NCI-H2227 (cell line): ENCODE measurements at regions not wholly inside any gene's neighbourhood (a gene's known extent, or its start where the extent isn't known, plus 50 kb on each side); places are given as distances from the start of the nearest gene placed in this dataset.

Source experiments
- DNase-seq: peaks from one replicate; lab custom pipeline; 2025; ENCODE audit not compliant: unreplicated experiment; lab: John Stamatoyannopoulos, UW

DNA sequence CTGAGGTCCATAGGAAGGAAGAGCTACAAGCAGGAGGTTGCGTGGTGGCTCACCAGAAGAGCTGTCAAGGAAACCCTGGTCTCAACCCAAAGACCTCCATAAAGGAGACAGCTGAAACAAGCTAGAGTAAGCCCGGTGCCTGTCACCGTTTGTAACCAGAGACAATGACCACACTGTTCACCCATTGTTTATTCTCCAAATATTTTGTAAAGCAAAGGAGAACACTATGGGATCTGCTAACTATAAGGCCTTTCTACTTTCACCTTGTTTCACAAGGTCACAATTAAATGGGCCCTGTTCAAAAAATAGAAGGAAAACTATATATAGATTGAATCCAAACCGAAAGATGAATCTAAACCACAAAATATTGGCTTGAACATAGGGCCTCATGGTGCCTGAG is 128.9 kb upstream of the TPRG1 start:
- DNase-seq = no peak

DNA sequence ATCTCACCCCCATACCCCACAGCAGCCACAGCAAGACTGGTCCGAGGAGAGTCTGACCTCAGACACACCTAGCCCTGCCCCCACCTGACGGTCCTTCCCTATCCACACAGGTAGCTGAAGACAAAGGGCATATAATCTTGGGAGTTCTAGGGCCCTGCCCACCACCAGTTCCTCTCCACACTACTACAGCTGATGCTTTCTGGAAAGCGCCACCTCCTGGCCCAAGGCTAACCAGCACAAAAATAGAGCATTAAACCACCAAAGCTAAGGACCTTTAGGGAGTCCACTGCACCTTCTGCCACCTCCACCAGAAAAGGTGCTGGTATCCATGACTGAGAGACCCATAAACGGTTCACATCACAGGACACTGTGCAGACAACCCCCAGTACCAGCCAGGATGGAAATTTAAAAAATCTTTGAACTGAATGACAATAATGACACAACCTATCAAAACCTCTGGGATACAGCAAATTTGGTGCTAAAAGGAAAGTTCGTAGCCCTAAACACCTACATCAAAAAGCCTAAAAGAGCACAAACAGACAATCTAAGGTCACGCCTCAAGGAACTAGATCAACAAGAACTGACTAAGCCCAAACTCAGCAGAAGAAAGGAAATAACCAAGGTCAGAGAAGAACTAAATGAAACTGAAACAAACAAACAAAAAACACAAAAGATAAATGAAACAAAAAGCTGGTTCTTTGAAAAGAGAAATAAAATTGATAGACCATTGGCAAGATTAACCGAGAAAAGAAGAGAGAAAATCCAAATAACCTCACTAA is 122.1 kb upstream of the TPRG1 start:
- DNase-seq = no peak

GRCh38 chr3:189053322-189053721 is 118.4 kb upstream of the TPRG1 start:
- DNase-seq = no peak

DNA sequence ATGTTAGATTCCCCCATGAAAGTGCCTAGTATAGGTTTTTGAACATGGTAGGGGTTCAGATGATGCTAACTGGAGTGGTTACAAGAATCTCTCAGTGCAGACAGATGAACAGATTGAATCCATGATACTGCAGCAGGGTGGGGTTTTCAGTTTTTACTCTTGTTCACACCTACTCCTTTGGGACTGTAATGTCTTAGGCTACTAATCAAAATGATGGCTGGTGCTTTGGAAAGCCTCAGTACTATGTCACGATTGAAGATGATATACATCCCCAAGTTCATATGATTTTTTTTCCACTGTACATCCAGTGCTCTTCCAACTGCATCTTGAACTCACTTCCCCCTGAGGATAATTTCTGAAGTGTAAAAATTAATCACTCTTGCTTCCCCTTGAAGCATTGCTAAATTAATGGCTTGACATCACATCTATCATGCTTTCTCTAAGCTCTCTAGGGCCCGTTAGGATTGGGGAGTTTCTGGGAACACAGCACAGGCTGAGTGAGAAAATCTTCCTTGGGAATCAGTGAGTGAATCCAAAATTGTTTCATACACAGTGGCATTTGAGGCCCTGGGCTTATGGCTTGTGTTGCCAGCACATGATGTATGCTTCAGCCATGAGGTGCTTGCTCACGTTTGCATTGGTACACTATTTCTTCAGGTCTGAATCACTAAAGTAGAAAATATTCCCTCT is 115.0 kb upstream of the TPRG1 start:
- DNase-seq = no peak

DNA sequence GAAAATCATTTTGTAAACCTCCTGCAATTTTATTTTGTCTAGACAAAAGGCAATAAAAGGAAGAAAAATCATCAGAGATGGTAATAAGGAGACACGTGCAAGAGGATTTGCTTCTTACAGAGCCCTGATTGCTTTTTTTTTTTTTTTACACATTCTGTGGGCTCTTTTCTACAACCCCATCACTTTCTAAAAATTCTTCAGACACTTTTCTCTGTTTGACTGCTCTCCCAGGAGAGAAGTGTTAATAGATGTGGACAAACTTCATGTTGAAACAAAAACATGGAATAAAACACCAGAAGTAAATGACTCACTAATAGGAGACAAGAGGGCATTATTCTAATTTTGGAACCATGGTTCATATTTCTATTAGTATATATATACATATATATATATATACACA is 114.4 kb upstream of the TPRG1 start:
- DNase-seq = no peak

DNA sequence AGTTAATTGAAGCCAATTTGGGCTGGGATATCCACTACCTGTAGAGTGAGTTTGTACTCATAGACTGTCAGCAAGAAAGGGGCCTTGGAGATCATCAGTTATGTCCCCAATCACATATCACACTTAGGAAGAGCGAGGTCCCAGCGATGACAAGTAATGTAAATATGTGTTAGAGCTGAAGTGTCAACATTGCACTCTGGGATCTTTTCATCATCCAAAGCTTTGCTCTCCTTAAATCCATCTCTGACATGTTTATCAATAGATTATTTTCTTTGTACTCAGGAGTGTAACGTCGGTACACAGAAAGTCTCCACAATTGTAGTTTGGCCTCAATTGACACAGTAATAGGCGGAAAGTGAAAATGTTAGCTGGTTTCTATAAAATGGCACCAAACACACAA is 113.7 kb upstream of the TPRG1 start:
- no peak for DNase-seq

DNA sequence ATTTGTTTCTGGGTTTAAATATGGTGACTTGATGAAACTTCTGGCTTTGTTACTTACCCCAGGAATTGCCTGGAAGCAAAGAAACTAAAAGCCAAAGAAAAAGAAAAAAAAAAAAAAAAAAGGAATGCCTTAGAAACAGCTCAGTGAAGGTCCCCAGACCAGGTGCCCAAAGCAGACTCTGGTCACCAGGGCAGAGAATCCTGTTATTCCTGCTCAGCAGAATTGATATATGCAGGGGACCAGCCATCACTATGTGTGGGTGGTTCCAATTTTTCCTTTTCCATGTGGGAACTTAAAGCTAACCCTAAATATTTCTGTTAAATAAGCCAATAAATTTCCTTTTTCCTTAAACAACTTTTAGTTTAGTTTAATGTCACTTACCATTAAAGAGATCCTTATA is 100.8 kb upstream of the TPRG1 start:
- no peak for DNase-seq

DNA sequence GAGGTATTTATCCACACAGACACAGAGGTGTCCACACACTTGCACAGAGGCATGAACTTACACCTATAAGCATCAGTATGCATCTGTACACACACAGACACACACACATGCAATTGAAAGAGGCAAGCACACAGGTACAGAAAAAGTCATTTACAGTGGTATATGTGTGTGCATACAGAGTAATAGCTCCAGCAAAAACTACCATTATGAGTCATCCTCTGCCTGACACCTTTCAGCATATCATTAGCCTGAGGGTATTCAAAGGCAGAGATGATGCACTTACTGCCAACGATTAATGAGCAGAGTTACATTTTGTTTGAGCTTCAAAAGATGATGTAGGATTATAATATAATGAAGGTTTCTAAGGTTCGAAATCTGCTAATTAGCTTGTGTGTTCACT is 100.3 kb upstream of the TPRG1 start:
- no peak for DNase-seq

GRCh38 chr3:189076449-189076848 is 95.3 kb upstream of the TPRG1 start:
- no peak for DNase-seq

DNA sequence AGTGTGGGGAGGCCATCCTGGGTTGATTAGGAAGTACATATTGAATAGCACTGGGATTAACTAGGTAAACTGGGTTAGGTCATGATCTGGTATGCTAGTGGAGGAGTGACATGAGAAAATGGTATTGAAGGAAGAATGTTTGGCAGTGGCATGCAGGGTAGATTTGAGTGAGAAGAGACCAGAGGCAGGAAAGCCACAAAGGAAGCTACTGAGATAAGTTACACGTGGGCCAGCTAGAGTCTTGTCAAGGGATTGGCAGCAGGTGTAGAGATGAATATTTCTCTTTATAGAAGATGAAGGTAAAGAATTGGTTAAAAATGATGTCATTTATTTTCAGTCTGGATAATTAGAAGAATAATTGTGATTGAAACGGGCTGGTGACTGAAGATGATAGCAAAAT is 91.0 kb upstream of the TPRG1 start:
- DNase-seq = no peak

DNA sequence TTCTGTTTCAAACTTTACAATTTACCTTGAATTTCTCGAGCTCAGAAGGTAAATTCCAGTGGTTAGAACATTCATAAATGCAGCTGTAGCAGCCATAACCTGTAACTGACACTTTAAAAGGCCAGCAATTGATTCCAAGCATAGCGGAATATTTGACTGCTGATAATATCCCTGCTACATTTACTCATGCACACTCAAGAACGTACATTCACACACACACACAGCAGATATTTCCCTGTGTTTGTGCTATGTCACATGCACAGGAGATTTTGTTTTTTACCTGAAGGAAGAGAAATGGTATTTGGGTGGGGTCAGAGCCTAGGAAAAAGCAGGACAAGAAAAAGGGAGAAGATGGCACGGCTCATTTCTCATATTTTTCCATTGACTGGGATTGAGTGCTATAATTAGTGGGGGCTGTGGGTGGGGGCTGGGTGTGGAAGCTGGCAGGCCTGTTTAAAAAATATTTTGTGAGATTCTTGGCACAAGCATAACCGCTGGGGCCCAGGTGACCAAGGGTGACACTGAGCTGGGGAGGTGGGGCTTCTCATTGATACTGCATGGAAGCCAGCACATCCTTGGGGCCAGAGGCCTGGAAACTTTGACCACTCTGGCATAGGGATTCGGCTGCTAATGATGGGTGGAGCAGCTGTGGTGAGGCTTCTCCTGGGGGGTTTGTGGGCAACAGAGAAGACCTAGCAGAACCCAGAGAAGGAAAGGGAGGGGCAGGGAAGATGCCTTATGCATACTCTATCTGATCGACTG is 88.9 kb upstream of the TPRG1 start:
- no peak for DNase-seq

GRCh38 chr3:189084620-189085019 is 87.2 kb upstream of the TPRG1 start:
- no peak for DNase-seq

DNA sequence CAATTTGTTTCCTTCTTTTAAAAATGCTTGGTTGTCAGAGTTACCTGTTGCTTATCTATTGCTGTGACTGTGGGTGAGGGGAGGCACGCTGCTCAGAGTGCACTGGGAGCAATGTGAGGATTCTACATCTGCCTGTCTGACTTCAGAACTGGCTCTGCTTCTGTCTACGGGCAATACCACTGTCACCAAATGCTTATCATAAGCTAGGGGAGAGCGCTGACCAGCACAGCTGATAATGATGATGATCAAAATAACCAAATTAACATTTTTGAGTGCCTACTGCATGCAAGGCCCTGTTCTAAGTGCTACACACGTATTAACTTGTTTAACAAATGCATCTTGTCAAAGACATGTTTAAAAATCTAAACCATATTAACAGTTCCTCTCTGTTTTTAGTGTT is 79.2 kb upstream of the TPRG1 start:
- DNase-seq = no peak

GRCh38 chr3:189094539-189094938 is 77.2 kb upstream of the TPRG1 start:
- DNase-seq = no peak

GRCh38 chr3:189096092-189096491 is 75.7 kb upstream of the TPRG1 start:
- DNase-seq = no peak

- no peak for DNase-seq
Measured at GRCh38 chr3:189099031-189099471, 72.7 kb upstream of the TPRG1 start.

DNA sequence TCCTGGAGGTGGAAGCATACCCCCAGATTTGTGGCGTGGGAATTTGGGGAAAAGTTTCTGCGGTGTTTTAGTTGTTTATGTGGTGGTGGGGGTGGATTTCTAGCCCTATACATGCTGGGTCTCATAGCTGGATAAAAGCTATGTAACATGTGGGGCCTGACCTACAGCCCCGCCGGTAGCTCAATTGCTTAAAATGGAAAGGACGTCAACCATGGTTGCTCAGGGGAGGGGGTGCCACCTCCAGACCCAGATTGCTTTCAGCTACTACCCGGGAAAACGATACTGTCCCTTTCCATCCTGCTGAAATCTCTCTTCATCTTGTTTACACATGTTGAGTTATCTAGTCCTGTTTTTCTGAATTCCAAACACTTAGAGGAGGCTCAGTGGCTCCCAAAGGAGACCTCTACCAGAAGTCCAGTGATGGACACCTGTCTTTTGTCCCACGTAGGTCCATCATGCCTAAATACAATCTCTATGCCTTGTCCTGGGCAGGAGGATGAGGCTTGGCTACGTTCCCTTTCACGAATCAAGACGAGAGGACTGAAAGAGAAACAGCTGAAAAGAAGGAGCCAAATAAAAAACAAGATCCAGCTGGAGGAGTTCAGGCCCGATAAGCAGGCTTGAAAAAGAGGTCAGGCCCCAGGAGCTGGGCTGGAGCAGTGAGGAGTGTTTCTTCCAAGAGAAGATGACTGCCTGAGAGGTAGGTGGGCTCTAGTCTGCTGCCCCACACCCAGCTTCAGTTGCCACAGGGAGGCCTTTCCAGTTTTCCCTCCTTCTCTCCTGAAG is 72.1 kb upstream of the TPRG1 start:
- no peak for DNase-seq

DNA sequence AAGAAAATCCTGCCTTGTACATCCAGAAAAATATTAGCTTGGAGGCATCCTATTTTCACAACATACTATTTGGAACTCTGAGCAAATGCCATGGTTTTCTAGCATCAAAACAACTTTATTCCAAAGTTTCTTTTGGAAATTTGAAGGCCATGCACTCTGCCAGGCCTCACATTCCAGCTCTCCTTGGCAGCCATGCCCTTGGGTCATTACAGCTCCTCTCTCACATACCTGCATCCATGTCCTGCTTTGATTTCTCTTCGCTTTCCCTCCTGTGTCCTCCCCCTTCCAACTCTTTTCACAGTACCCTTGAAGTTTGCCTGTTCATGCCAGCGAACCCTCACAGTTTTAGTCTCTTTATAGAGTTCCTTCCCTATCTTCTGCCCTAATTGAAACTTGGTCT is 70.9 kb upstream of the TPRG1 start:
- DNase-seq = no peak

- DNase-seq = no peak
Measured at GRCh38 chr3:189101594-189101993, 70.2 kb upstream of the TPRG1 start.

DNA sequence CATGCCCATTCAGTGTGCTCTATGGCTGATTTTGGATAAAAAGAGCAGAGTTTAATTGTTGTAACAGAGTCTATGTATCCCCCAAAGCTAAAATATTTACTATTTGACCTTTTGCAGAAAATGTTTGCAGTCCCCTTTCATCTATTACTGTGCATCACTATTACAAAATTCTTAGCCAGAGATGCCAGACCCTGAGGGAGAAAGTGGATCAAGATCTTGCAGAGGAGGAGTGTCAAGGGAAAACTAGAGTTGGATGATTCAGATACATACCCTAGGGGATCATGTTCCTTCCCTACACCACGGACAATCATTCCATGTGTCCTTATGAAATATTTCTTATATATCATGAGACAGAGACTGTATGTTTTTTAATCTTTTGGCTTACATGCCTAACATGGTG is 68.6 kb upstream of the TPRG1 start:
- DNase-seq = no peak

DNA sequence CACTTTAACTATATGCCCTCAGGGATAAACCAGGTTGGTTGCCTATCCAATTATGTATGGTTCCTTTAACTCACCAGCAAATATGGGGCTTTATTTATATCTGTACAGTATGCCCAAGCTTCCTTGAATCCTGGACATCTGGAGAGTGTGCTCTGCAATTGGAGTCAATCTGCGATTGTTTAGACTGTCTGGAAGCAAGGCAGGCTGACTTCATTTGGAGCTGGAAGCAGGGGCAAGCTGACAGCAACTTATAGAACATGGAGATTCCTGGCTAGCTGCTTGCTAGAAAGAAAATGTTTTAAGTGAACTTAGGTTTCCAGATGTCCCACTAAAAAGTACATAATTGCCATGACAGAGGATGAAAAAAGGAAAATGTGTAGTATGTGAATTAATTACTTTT is 63.7 kb upstream of the TPRG1 start:
- DNase-seq = no peak
